HG03108 (cell line): ENCODE measurements at regions not wholly inside any gene's neighbourhood (a gene's known extent, or its start where the extent isn't known, plus 50 kb on each side); places are given as distances from the start of the nearest gene placed in this dataset.

ENCODE experiments used
- ATAC-seq: cut with Tn5 transposase; IDR thresholded peaks from one replicate; pipeline ENCODE4 v1.9.1; 2021; ENCODE audit warnings: moderate library complexity; ENCODE audit not compliant: unreplicated experiment

DNA sequence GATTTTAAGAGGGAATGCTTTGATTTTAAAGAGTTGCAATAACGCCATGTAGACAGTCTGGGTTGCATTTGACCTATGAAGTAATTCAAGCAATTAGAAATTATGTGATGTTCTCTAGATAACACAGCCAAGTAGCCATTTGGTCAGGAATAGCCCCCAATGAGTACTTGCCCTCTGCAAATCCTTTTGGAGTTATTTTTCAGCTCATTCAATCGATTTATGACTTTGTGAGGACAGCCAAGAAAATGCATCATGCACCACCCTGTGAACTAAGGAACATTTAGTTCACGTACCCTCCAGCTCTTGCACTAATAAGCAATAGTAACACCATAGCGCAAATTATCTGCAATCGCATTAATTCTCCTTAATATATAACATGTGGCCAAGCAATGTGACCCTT lies 552.6 kb upstream of the INTU start:
- no peak for ATAC-seq

DNA sequence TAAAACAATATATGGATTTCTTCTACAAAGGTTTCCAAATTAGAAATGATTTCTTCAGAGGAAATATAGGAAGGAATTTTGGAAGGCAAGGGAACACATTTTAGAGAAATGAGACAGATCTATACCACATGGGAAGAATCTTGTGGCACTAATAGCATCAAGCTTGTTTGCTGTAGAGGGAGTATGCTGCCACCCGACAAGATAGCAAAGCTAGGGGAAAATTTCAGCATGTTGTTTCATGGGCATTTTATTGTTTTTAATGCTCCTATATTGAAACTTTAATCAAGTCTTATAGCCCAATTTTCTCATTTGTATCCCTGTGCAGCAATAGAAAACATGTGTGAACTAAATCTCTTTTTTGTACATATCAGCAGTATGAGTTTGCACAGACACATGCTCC lies 551.7 kb upstream of the INTU start:
- no peak for ATAC-seq

DNA sequence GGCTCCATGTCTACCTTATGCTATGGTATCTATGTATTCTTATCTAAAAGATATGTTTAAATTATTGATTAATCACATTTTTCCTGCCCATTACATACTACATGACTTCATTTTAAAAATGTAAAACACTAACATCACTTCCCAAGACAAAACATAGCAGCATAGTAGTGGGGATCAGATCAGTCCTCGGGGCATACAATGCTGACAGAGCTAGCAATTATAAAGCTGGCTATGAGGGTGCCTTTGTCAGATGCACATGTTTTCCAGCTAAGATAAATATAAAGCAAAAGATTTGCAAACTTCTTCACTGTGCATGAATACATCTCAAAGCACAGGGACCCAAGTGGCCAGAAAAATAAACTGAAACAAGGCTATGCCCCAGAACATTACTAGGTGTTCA lies 549.8 kb upstream of the INTU start:
- ATAC-seq: no peak

DNA sequence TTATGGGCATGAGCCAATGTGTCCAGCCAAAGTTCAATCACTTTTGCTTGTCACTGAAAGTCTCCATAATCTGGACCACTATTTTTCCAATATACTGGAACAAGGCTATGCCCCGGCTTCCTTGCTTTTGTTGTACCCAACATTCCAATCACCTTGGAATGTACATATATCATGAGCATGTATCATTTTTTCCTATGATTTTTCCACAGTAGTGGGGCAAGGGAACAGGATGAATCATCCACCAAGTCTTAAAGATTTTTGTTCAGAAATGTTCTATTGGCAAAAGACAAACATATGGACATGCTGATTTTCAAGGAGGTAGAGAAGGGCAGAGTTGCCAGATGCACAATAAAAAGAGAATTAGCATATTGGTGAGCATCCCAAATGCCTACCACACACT lies 548.1 kb upstream of the INTU start:
- ATAC-seq: no peak

DNA sequence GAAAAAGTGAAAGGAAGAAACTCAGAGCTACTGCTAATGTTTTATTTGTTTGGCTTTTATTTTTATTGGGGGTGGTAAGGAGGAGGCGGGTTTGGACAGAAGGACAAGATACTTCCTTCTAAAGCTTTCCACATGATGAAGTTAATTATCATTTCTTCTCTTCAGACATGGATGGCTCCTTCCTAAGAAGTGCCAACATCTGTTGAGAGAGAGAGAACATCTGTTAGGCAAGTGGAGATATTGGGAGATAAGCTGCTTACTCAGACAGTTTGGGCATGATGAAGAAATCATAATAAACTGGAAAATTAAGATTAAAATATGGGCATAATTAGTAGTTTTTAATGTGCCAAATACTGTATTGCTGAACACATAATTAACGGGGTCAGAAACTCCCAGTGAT lies 535.7 kb upstream of the INTU start:
- ATAC-seq: no peak

DNA sequence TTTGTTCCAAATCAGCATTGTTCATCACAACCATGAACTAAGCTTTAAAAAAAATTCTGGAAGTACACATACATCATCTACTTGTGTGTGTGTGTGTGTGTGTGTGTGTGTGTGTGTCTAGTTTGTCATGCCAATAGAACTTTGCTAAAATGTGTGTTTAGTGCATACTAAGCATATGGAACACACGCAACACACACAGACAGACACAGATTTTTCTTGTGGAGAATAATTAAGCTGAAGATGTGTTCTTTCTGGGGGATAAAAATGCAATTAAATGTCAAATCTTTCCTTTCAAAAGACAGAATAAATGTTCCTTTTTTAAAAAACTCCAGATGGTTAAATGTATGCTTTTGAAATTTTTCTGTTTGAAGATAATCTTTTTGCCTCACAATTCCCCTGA lies 530.4 kb upstream of the INTU start:
- no peak for ATAC-seq

DNA sequence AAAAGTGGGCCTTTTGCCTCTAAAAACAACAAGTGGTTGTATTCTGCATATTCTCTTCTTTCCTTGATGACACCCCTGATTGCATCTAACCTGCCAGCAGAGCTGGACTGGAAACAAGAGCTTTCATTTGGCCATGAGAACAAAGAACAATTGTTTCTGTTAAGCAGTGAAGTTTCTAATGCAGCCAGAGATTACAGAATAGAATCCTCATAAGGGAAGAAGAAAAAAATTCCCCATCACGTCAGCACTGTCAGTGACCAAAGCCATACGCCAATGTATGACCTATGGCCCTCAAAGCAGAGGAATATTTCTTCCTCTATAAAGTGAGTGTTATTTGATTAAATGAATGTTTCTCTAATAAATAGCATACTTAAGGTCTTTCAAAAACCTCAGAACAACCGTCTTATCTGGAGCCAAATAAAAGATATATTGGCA lies 529.1 kb upstream of the INTU start:
- ATAC-seq: no peak

DNA sequence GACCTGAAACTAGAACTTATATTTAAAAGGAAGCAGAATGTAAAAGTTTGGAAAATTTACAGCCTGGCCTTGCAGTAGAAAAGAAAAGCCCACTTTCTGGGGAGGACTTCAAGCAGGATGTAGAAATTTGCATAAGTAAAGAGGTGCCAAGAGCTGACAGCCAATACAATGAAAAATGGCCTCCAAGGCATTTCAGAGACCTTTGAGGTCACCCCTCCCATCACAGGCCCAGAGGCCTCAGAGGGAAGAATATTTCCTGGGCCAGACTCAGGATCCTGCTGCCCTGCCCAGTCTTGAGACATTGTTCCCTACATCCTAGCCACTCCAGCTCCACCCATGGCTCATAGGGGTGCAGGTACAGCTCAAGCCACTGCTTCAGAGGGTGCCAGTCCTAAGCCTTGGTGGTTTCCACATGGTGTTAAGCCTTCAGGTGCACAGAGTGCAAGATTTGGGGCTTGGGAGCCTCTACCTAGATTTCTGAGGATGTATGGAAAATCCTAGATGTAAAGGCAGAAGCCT lies 518.9 kb upstream of the INTU start:
- no peak for ATAC-seq

DNA sequence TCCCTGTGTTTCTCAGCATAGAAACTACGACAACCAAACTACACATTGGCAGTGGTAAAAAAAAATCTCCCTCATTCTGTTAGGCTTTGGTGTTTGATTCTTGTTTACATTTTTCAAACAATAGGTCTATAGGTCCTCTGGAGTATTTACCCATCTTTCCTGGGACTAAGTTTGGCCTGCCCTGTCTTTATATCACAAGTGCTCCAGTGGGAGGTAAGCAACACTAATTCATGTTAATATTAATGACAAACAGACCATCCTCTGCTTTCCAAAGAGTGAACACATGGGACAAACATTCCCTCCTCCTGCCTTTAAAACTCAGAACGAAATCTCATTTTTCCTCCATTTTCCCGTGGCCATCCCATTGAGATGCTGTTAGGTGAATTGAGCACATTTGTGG lies 514.1 kb upstream of the INTU start:
- ATAC-seq: no peak

DNA sequence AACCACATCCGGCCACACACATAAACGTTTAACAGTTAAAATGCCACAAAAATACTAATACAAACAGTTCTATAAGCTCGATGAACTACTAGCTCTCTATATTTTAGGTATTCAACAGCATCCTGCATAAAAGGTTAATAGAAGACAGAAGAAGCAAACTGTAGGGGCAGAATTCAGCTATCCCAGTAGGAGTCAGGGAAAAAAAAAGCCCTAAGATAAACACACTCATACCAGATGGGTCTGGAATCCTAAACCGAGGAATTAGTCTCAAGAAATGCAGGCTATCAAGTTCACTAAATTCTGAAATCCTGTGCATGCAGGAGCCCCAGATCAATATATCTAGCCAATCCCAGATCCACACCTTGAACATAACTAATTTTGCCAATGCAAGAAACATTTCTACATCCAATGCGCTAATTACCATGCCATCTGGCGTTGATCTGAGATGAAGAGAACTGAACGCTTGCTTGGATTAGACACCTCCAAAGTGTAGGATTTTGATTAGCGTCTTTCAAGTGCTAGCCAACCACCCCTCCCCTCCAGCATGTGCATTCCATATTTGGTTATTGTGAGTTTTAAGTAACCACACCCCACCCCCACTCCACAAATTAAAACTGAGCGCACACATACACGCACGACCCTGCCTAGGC lies 512.2 kb upstream of the INTU start:
- no peak for ATAC-seq

DNA sequence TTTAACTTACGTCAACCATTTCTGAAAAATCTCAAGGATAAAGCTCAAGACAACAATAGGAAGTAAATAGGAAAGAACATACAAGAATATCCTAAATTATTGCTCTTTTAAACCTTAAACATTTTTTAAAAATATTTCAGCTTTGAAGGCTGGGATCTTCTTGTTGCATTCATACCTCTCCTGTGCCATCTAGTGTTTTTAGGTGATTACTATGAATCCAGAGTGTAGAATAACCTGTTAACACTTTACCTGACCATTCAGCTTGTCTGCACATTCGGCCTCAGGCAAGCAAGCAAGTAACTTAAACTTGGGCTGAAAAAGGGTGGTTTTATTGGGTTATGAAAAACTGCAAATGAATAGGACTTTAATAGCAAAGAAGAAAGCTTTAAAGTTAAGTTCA lies 507.8 kb upstream of the INTU start:
- ATAC-seq: no peak

DNA sequence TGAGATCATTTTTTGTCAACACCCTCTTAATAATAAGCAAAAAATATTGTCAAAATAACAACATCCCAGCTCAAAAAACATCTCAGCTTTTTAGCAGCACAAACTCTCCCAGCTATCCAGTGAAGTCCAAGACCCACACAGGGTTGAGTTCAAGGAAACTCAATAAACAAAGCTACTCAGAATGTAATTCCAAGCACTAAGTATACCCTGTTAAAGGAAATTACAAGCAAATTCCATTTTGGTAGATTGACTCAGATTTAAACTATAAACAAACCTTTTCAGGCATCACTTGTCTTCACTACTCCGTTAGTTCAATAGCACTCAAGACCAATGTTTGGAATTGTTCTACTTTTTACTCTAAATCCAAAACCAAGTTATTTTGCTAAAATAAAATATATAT lies 506.0 kb upstream of the INTU start:
- no peak for ATAC-seq

DNA sequence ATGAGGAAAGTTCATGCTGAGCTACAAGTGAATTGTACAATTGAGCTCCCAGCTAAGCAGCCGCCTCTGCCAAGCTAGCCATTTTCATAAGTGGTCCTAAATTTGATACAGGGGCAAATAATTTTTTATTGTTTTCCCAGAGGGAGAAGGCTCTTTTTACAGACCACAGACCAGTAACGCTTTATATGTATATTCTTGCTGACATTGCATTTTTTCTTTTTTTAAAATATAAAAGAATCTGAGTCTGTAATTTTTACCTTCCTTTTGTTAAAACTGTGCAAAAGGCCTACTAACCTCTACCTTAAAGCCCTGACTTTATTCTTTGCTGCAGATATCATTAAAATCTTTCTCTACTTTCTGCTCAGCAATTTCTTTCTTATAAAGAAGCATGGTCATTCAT lies 501.2 kb upstream of the INTU start:
- ATAC-seq: no peak

DNA sequence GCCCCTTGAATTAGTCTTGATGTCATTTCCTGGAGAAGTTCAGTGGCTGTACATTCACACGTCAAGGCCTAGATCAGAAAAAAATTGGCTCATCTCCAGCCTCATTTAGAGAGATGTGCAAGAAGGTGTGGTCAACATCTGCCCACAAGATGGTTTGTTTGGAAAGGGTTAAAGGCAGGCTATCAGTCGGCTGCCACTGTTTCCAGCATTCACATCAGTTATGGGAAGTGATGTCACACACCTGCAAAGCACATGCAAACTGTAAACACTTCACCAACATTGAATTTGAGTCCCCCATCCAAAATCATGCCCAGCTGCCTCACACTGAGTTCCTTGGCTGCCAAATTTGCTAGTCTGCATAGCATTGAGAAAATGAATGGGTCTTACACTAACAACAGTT lies 498.3 kb upstream of the INTU start:
- ATAC-seq: no peak

DNA sequence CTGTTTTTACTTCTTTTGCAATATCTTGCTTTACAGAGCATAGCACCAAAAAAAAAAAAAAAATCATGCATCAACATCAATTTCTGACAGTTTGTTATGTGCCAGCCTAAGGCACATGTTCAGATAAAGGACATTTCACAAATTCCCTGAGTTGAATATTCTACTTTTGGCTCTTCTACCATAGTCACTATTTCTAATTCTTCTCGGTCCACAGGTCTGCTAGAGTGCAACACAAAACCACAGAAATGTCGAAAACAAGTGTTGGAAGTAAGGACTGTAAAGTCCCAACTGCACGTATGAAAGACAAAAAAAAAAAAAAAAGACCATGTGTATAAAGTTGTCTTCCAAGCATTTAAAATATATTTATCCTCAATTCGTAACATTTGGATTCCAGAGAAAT lies 494.2 kb upstream of the INTU start:
- ATAC-seq: no peak

DNA sequence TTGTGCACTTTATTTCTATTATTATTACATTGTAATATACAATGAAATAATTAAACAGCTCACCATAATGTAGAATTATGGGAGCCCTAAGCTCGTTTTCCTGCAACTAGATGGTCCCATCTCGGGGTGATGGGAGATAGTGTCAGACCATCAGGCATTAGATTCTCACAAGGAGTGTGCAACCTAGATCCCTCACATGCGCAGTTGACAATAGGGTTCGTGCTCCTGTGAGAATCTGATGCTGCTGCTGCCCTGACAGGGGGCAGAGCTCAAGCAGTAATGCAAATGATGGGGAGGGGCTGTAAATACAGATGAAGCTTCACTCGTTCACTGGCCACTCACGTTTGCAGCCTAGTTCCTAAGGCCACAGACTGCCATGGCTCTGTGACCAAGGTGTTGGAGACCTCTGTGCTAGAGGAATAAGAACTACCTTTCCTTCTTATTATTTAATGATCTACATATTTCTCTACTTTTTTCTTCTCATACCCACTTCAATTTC lies 492.9 kb upstream of the INTU start:
- ATAC-seq: no peak

DNA sequence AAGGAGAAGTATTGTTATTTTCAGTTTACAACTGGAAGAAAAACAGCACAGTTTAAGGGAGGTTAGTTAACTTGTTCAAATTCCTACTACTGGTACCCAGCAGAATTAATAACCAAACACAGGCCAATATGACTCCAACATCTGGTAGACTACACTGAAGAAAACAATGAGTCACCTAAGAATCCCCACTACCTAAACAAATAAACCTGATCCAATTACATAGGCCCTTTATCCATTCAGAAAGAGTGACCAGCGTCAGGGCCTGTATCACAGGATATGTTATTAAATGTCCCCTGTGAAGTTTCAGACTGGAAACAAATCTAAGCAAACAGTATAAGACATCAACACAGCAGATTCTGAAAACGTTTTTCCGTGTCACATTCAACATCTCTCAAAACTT lies 492.5 kb upstream of the INTU start:
- ATAC-seq: no peak

DNA sequence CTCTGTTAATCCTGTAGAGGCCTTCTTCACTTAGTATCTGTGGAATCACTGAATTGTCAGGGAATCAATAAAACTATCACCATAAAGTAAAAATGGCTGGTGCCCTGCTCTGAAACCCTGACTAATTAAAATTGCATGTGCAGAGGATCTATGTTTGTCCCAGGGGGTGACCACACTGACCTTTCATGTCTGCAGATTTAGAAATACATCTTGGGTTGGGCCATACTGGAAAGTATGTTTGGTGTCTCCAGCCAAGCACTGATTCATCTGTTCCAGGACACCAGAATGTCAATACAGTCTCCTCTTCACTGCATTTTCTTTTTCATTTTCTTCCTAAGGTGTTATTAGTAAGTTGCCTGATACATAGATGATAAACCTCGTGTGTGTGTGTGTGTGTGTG lies 490.9 kb upstream of the INTU start:
- no peak for ATAC-seq

DNA sequence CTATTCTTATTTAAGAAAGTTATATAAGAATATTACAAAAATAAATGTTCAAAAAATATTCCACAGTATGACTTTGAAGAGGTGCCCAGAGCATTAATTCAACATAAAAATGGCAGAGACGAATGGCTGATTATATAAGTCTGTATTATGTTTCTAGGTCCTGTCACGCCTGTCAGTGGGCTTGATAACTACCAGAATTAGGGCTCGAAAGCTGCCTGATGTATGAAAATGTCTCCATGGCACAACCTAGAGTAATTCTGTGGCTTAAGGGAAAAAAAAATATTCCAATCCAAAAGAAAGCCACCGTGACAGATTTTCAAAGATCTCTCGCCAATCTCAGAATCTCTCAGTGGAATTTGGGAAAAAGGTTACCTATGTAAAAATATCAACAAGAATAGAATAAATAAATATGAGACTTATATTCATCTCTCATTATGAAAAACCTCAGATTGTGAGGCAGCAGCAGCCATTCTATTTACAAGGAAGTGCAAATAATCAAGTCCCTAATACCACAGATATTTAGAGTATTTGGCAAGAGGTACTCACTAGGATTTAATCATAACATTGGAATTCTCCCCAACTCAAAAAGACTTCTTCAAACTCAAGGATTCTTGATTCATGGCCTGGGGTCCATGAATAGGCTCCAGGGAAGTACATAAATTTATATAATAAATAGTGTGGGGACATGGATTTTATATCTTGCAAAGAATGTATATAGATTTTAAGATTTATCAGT lies 489.1 kb upstream of the INTU start:
- ATAC-seq: no peak

DNA sequence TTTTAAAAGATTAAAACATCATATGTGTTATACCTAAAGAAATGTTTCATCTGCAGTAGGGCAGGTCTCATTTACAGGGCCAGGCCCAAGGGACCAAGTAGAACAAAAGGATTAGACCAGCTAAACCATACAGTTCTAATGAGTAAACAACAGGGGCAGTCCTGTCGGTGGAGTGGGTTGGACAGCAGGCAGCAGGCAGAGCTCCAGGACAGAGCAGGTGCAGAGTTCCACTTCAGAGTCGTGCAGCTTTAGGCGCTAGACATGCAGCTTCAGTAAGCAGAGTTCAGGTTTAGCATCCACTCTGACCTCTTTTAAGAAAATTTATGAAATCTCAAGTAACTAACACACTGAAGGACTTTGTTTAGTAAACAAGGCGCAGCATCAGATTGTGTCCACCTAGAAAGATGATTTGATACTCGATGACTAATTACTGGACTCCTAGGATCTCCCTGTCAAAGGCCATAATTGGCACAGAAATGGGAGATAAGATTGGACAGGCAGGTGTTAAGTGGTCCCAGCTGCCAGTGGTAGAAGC lies 487.7 kb upstream of the INTU start:
- no peak for ATAC-seq

DNA sequence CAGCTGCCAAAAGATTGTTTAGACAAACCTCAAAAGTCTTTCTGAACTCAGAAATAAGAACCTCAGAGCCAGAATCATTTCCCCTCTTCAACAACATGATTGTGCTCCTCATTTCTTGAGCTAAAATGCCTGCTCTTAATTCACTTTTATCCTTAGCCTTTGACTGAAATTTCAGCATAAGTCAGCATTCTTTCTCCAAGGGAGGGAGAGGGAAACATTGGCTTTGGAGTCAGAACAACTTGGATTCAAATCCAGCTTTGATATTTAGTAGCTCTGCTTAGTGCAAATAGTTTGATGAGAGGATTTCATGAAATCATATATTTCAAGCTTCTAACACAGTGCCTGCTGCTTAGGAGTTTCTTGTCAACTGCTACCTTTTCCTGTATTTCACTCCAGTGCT lies 484.6 kb upstream of the INTU start:
- no peak for ATAC-seq

DNA sequence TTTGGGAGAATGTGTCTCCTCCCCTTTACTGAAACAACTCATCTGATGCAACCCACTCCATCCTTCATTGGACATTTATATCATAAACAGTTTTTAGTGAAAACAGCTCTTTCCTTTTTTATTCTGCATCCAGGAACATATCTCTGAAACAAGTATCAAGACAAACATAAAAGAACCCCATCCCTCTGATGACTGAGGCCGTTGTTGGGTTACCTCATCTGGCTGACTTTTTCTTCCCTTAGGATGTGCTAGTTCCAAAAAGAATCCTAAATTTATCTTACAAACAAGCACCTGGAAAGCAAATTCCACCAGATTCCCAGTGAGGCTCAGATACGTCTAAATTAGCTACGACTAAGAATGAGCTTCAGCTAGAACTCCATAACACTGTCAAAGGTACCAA lies 483.7 kb upstream of the INTU start:
- no peak for ATAC-seq
